SW480 (cell line): ENCODE measurements at regions not wholly inside any gene's neighbourhood (a gene's known extent, or its start where the extent isn't known, plus 50 kb on each side); places are given as distances from the start of the nearest gene placed in this dataset.
"Not testable (repeated sequence)": the region's sequence is repeated elsewhere in the genome, so short reads cannot be mapped to it uniquely, and the experiment has no call there.

ENCODE experiments used
- DNase-seq: peaks from one replicate; pipeline ENCODE4 v3.0.0-alpha.2; 2016; ENCODE audit warnings: low spot score

- DNase-seq, result no peak
Measured at GRCh38 chr2:208935531-208935930, 488.3 kb upstream of the MAP2 start.

GRCh38 chr2:208937521-208937920, 486.3 kb upstream of the MAP2 start:
- no peak for DNase-seq

- no peak for DNase-seq
Measured at GRCh38 chr2:208939852-208940251, 484.0 kb upstream of the MAP2 start.

GRCh38 chr2:208945719-208946256, 478.1 kb upstream of the MAP2 start:
- no peak for DNase-seq

GRCh38 chr2:208948073-208948472, 475.8 kb upstream of the MAP2 start:
- no peak for DNase-seq

- DNase-seq, result no peak
Measured at GRCh38 chr2:208970070-208970469, 453.8 kb upstream of the MAP2 start.

- DNase-seq, result no peak
Measured at GRCh38 chr2:208977582-208977981, 446.3 kb upstream of the MAP2 start.

GRCh38 chr2:208978946-208979345, 444.9 kb upstream of the MAP2 start:
- no peak for DNase-seq

GRCh38 chr2:208980321-208980720, 443.5 kb upstream of the MAP2 start:
- no peak for DNase-seq

- DNase-seq, result no peak
Measured at GRCh38 chr2:208982831-208983230, 441.0 kb upstream of the MAP2 start.

- DNase-seq, result no peak
Measured at GRCh38 chr2:208983486-208983885, 440.4 kb upstream of the MAP2 start.

- no peak for DNase-seq
Measured at GRCh38 chr2:208984376-208985090, 439.3 kb upstream of the MAP2 start.

- no peak for DNase-seq
Measured at GRCh38 chr2:208985644-208986043, 438.2 kb upstream of the MAP2 start.

GRCh38 chr2:208990716-208991115, 433.1 kb upstream of the MAP2 start:
- DNase-seq, result no peak

GRCh38 chr2:208999911-209000310, 423.9 kb upstream of the MAP2 start:
- DNase-seq, result no peak

- no peak for DNase-seq
Measured at GRCh38 chr2:209002054-209002453, 421.8 kb upstream of the MAP2 start.

GRCh38 chr2:209005371-209005770, 418.5 kb upstream of the MAP2 start:
- no peak for DNase-seq

- DNase-seq, result no peak
Measured at GRCh38 chr2:209008636-209009287, 415.1 kb upstream of the MAP2 start.

- DNase-seq, result not testable (repeated sequence)
Measured at GRCh38 chr2:209018633-209019032, 405.2 kb upstream of the MAP2 start.

GRCh38 chr2:209029249-209029648, 394.6 kb upstream of the MAP2 start:
- no peak for DNase-seq

GRCh38 chr2:209044307-209044706, 379.5 kb upstream of the MAP2 start:
- DNase-seq, result no peak

- DNase-seq, result no peak
Measured at GRCh38 chr2:209046163-209046562, 377.7 kb upstream of the MAP2 start.

GRCh38 chr2:209049608-209050007, 374.2 kb upstream of the MAP2 start:
- no peak for DNase-seq

- no peak for DNase-seq
Measured at GRCh38 chr2:209062210-209062609, 361.6 kb upstream of the MAP2 start.
